Large intestine (tissue), 3 donors: ENCODE measurements at regions not wholly inside any gene's neighbourhood (a gene's known extent, or its start where the extent isn't known, plus 50 kb on each side); places are given as distances from the start of the nearest gene placed in this dataset.
"Not testable (repeated sequence)": the region's sequence is repeated elsewhere in the genome, so short reads cannot be mapped to it uniquely, and the experiment has no call there.

Experiments
- DNase-seq, 2 donors: peaks; one replicate each; pipeline versions ENCODE4 v3.0.0 to v3.0.0-alpha.2; 2013
- H3K27ac ChIP-seq: one replicate; pipeline ENCODE4 v1.5.1; 2013; ENCODE audit warnings: low read length
- H3K27me3 ChIP-seq: 2 replicates; pipeline ENCODE4 v1.6.1; 2013; ENCODE audit warnings: low read length; ENCODE audit not compliant: control insufficient read depth, insufficient read depth
- H3K36me3 ChIP-seq: 2 replicates; pipeline ENCODE4 v1.6.1; 2013; ENCODE audit warnings: low read length; ENCODE audit not compliant: control insufficient read depth, insufficient read depth
- H3K4me1 ChIP-seq: one replicate; pipeline ENCODE4 v1.6.1; 2013; ENCODE audit warnings: low read length; ENCODE audit not compliant: control insufficient read depth, insufficient read depth
- H3K4me3 ChIP-seq: one replicate; pipeline ENCODE4 v1.5.1; 2013; ENCODE audit warnings: low read length
- H3K9me3 ChIP-seq: one replicate; pipeline ENCODE4 v1.6.1; 2013; ENCODE audit warnings: mild to moderate bottlenecking, low read depth, low read length, moderate library complexity; ENCODE audit not compliant: control insufficient read depth
- WGBS: methylation state at CpG from one replicate; pipeline ENCODE4 v1.1.5; 2013; ENCODE audit warnings: low lambda C conversion rate; ENCODE audit not compliant: insufficient coverage; 5-methylcytosine and 5-hydroxymethylcytosine counted together

DNA sequence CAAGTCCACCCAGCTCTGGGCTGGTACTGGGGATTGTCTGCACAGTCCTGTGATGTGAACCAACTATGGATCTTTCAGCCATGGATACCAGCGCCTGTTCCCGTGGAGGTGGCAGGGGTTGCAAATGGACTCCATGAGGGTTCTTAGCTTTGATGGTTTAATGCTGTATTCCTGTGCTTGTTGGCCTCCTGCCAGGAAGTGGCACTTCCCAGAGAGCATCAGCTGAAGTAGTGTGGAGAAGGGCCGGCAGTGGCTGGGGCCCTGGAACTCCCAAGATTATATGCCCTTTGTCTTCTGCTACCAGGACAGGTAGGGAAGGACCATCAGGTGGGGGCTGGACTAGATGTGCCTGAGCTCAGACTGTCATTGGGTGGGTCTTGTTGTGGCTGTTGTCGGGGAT, 1104.8 kb upstream of the COX7C start:
- H3K27me3 ChIP-seq, result no peaks in the 10 kb centered on the region
- H3K4me1 ChIP-seq, result no peaks in the 10 kb centered on the region
- H3K27ac ChIP-seq, result no peak overlapping the region
- H3K9me3 ChIP-seq, result no peaks in the 10 kb centered on the region
- DNase-seq, result no peak
- no peak overlapping the region for H3K4me3 ChIP-seq
- no CpG with 5 or more reads among the region's 4 CpGs for whole genome bisulfite sequencing
- H3K36me3 ChIP-seq, result no peaks in the 10 kb centered on the region

DNA sequence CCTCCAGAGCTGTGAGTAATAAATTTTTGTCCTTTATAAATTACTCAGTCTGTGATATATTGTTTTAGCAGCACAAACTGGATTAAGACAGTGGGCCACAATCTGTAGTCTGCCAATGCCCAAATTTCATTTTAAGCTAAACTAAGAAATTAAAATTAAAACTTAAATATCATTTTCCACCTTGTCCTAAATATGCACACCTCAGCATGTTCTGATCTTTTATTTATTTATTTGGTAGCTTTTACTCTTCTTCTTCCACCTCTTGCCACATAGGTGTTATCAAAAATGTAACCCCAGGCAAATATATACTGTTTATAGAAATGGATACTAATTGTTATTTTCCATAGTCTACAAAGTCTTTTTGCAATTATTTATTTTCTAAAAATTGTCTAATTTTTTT, 1102.2 kb upstream of the COX7C start:
- no peak for DNase-seq
- H3K27ac ChIP-seq, result no peak overlapping the region
- no peaks in the 10 kb centered on the region for H3K4me1 ChIP-seq
- no peaks in the 10 kb centered on the region for H3K9me3 ChIP-seq
- no peaks in the 10 kb centered on the region for H3K36me3 ChIP-seq
- no peaks in the 10 kb centered on the region for H3K27me3 ChIP-seq
- H3K4me3 ChIP-seq, result no peak overlapping the region

DNA sequence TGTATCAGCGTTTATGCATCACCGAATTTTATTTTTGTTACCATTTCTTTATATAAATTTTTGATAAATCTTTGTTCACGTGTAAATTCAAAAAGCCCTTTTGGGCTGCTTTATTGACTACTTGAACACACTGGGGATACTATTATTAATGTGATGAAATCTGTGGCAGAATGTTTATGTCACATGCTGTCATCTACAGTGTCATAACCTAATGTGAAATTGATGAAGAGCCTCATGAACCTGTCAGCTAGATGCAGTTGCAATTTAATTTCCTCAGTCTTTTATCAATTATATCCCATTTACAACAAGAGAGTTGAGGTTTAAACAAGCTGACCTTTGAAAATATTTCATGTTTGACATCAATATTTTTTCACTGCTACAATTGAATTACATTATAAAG, 1100.4 kb upstream of the COX7C start:
- H3K27ac ChIP-seq, result no peak overlapping the region
- no peak for DNase-seq
- 100% methylated on average over 1 of the region's 3 CpGs for whole genome bisulfite sequencing
- no peaks in the 10 kb centered on the region for H3K36me3 ChIP-seq
- H3K4me1 ChIP-seq, result no peaks in the 10 kb centered on the region
- no peak overlapping the region for H3K4me3 ChIP-seq
- H3K9me3 ChIP-seq, result no peaks in the 10 kb centered on the region
- H3K27me3 ChIP-seq, result no peaks in the 10 kb centered on the region

GRCh38 chr5:85533341-85534047, 1084.2 kb upstream of the COX7C start:
- DNase-seq, result no peak
- H3K4me1 ChIP-seq, result no peaks in the 10 kb centered on the region
- no peak overlapping the region for H3K27ac ChIP-seq
- WGBS, result no CpG with 5 or more reads among the region's 4 CpGs
- no peaks in the 10 kb centered on the region for H3K36me3 ChIP-seq
- H3K4me3 ChIP-seq, result no peak overlapping the region
- H3K27me3 ChIP-seq, result no peaks in the 10 kb centered on the region
- H3K9me3 ChIP-seq, result no peaks in the 10 kb centered on the region

DNA sequence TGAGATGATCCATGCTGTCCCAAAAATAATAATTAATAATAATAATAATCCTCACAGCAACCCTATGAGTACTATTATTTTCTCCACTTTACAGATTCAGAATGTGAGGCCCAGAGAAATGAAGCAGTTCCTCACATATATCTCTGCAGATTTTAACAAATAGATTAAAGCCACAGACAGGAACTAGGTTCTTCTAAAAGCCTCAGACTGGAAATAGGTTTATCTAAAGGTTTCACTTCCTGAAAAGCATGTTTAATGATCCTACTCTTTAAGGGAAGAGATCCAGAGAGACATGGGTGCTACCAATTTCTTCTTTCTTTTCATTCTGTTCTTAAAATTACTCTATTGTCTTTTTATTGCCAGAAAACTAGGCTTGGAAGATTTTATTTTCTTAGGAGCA, 1079.4 kb upstream of the COX7C start:
- Histone ChIP-seq H3K4me1 (no peaks in the 10 kb centered on the region), H3K4me3 (no peak overlapping the region), H3K36me3 (no peaks in the 10 kb centered on the region), H3K27ac (no peak overlapping the region), H3K9me3 (no peaks in the 10 kb centered on the region), H3K27me3 (no peaks in the 10 kb centered on the region)
- no peak for DNase-seq

GRCh38 chr5:85545129-85545528, 1072.6 kb upstream of the COX7C start:
- WGBS, result 60% methylated on average over 1 of the region's 2 CpGs
- no peak for DNase-seq
- H3K27ac ChIP-seq, result no peak overlapping the region
- H3K36me3 ChIP-seq, result no peaks in the 10 kb centered on the region
- H3K9me3 ChIP-seq, result peaks cover 7% of the 10 kb centered on the region
- H3K27me3 ChIP-seq, result no peaks in the 10 kb centered on the region
- no peak overlapping the region for H3K4me3 ChIP-seq
- H3K4me1 ChIP-seq, result no peaks in the 10 kb centered on the region

- Histone ChIP-seq H3K27ac (no peak overlapping the region), H3K4me3 (no peak overlapping the region), H3K36me3 (no peaks in the 10 kb centered on the region), H3K9me3 (peaks cover 9% of the 10 kb centered on the region), H3K27me3 (no peaks in the 10 kb centered on the region), H3K4me1 (no peaks in the 10 kb centered on the region)
- DNase-seq, result no peak
- 98% methylated on average over 6 of the region's 10 CpGs for WGBS
Observed at GRCh38 chr5:85549229-85549628, 1068.5 kb upstream of the COX7C start.

- no peaks in the 10 kb centered on the region for H3K4me1 ChIP-seq
- no peak for DNase-seq
- no peak overlapping the region for H3K4me3 ChIP-seq
- H3K27ac ChIP-seq, result no peak overlapping the region
- peaks cover 9% of the 10 kb centered on the region for H3K9me3 ChIP-seq
- 98% methylated on average over 6 of the region's 24 CpGs for WGBS
- no peaks in the 10 kb centered on the region for H3K27me3 ChIP-seq
- H3K36me3 ChIP-seq, result no peaks in the 10 kb centered on the region
Observed at GRCh38 chr5:85549836-85550599, 1067.7 kb upstream of the COX7C start.

GRCh38 chr5:85556464-85556863, 1061.3 kb upstream of the COX7C start:
- no peaks in the 10 kb centered on the region for H3K36me3 ChIP-seq
- H3K9me3 ChIP-seq, result no peaks in the 10 kb centered on the region
- no peak overlapping the region for H3K4me3 ChIP-seq
- DNase-seq, result no peak
- WGBS, result no CpG with 5 or more reads among the region's 3 CpGs
- H3K27ac ChIP-seq, result no peak overlapping the region
- no peaks in the 10 kb centered on the region for H3K27me3 ChIP-seq
- no peaks in the 10 kb centered on the region for H3K4me1 ChIP-seq

- H3K4me3 ChIP-seq, result no peak overlapping the region
- H3K27ac ChIP-seq, result no peak overlapping the region
- no peaks in the 10 kb centered on the region for H3K36me3 ChIP-seq
- no peaks in the 10 kb centered on the region for H3K27me3 ChIP-seq
- no peaks in the 10 kb centered on the region for H3K4me1 ChIP-seq
- no peaks in the 10 kb centered on the region for H3K9me3 ChIP-seq
- no peak for DNase-seq
- no CpG with 5 or more reads among the region's 1 CpG for WGBS
Observed at GRCh38 chr5:85576666-85577065, 1041.1 kb upstream of the COX7C start.

- not testable (repeated sequence) for H3K27me3 ChIP-seq, DNase-seq, H3K4me1 ChIP-seq, H3K27ac ChIP-seq, H3K36me3 ChIP-seq, H3K4me3 ChIP-seq, H3K9me3 ChIP-seq
- no CpG with 5 or more reads among the region's 6 CpGs for WGBS
Observed at GRCh38 chr5:85587806-85588205, 1029.9 kb upstream of the COX7C start.
